ENCODE measurements at regions not wholly inside any gene's neighbourhood (a gene's known extent, or its start where the extent isn't known, plus 50 kb on each side); places are given as distances from the start of the nearest gene placed in this dataset.

GRCh38 chr15:39330061-39330460, 250.8 kb upstream of the THBS1 start:
- DNase-seq, result no peak

- no peak for DNase-seq
Measured at GRCh38 chr15:39331584-39331983, 249.3 kb upstream of the THBS1 start.

DNA sequence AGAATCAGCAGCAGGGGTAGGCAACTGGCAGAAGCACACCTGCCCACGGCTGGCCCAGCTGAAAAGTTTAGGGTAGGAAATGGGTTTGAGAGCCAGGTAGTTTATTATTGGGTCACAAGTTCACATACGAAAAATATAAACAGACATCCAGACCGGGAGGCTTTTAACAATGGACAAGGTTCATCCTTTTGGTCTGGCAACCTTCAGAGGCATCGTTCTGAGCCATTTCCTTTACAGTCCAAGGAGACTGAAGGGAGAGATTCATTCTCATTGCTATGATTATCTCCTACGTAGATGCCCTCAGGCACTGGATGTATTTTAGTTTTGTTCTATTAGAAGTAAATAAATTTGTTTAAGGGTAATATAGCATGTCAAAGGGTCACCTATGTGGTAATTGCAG, 248.0 kb upstream of the THBS1 start:
- DNase-seq, result no peak

DNA sequence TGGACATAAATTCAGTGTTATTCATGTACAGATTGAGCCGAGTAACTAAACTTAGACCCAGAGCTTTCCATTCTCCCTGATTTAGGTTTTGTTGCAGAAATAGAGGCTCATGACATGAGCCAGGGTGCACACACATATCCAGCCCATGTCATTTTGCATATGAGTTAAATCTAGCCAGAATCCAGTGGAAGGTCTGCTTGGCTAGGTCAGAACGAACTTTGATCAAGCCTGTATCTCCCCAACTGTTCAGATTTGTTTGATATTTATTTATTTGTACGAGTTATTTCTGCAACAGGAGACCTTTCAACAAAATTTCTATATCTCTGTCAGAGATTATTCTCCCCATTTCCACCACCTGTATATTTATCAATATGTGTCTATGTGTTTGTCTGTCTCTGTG, 247.5 kb upstream of the THBS1 start:
- no peak for DNase-seq

GRCh38 chr15:39333896-39334295, 247.0 kb upstream of the THBS1 start:
- DNase-seq, result no peak

DNA sequence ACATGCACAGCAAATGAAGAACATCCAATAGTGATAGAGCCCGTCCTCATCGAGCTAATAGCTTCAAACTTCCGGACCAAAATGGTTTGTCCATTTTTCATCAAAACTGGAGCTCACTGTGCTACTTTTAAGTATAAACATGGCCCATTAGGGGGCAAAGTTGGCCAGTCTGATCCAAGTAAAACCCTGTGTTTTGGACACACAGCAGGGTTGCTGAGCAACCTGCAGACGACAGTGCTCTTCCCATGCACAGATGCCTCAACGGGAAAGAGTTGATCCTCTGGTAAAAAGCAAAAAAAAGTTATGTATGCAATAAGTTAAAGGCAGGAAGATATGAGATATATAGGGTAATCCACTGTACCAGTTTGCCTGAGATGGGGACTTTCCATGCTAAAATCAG, 244.0 kb upstream of the THBS1 start:
- no peak for DNase-seq

GRCh38 chr15:39338251-39338650, 242.6 kb upstream of the THBS1 start:
- DNase-seq, result no peak

DNA sequence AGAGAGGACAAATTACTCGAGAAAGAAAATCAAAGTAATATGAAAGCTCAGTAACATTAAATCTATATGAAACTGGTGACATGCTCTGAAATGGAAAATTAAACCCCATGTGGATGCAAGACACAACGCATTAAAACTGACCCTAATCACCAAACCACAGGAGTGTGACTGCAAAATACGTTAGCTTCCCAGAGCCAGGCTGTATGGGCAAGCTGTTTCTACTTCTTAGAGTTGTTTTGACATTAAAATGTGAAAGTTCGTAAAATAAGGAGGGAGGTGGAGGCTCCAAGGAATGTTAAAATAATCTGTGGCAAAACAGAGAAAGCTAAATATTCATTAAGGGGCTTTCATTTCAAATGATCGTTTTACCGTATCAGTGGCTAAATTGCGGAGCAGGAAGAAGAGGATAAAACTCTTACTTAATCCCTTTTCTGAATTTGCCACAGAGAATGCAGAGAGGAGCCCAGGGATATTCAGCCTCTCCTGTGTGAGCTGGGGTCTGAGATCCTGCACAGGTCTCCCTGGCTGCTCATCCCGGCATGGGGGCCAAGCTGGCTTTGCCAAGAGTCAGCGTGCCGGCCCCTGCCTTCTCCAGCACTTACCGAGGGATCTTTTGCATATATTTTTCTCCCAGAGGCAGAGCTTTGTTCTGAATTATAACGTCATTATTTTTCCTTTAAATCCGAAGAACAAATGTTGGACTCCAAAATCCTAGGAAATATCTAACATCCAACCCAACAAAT, 239.8 kb upstream of the THBS1 start:
- no peak for DNase-seq

DNA sequence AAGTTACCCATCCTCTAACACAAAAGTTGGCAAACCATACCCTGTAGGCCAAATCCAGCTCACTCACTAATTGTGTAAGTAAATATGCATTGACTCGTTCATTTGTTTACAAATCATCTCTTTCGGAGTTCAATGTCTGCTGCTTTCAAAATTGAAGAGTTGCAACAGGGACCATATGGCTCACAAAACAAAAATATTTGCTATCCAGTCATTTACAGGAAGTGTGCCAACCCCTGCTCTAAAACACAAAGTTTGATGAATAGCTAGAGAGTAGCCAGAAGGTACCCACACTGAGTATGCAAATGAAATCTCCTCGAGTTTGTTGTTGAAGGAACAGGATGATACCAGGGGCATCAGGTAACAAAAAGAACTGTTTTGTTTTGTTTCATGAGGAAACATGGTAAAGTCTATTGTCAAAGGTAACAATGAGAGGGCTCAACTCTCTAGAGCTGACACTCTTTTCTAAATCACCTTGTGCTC, 236.2 kb upstream of the THBS1 start:
- DNase-seq, result no peak

DNA sequence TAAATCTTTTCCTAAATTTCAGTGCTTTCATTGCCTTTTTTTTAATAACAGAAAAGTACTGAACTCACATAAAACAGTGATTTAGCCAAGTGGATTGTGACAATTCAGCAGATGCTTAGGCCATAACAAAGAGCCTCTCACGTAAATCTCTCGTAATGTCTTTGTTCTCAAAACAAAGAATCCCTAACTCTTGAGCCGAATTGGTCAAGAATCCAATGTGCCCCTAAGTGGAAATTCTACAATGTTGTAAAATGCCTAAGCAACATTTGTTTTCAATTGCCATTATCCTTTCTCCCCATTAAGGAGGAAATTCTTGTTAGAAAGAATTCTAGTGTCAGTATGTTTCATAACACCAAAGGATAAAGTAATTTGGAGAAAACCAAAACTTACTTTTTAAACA, 235.7 kb upstream of the THBS1 start:
- DNase-seq, result no peak

GRCh38 chr15:39347453-39347852, 233.4 kb upstream of the THBS1 start:
- DNase-seq, result no peak

DNA sequence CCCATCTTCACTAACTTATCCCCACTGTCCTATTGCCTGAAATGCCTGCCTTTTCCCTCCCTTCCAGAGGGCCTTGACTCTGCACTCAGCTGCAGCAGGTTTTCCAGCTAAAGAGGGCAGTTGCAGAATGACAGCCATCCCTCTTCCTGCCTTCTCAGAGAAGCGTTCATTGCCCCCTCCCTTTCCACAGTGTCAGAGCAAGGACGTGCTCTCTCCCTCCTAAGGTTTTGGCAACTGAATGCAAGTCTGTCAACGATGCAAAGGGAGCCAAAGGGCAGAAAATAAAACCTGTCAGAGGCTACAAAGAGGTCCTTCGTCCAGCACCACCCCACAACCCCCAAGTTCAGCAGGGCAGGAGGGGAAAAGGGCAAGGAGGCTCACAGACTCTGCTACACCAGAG, 230.1 kb upstream of the THBS1 start:
- no peak for DNase-seq

- no peak for DNase-seq
Measured at GRCh38 chr15:39354189-39354588, 226.7 kb upstream of the THBS1 start.

DNA sequence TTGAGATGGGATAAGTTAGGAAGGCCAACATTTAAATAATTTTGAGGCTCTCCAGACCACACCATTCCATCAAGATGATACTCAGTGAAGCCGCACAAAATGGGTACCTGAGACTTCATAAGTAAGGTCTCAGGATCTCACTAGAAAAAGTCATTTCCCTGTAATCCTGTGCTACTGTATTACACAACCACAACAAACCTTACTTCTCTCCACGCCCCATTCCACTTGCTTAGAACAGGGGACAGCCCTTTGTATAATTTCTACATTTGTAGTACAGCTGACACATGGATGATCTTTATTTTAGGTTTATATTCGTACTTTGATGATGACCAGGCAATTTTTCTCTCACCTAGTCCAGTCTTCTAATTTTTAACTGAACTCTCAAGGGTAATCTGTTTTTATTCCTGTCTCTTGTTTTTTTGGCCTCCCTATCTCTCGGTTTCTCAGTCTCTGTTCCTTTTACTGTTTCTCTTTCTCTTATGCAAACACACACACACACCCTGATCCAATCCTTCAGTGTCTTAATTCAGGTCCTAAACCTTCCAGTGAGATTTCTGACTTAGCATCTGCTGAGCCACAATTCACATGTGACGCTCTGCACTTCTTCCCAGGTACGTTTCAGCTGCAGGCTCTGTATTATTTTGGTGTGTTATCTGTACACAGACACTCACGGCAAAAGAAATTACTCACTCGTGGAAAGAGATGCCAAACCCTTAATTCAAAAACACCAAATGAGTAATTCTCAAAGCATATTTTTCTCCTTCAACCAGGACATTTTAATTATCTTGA, 223.2 kb upstream of the THBS1 start:
- DNase-seq, result no peak

GRCh38 chr15:39358441-39359041, 222.3 kb upstream of the THBS1 start:
- no peak for DNase-seq

DNA sequence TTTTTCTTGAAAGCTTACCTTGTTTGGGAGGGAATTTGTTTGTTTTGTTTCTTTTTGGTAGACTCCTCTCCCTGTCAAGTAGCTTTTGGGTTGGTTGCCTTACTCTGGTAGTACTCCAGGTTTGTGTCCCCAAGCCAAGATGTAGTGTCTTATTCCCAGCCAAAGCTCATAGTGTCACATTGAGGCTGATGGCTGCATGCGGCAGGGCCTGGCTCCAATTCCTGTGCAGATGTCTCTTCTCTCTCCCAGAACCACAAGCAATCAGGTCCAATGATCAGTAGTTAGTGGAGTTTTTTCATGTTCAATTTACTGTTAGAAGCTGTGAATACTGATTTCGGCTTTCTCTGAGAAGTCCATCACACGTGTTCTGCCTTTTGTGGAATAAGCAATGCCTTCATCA, 221.1 kb upstream of the THBS1 start:
- DNase-seq, result no peak

DNA sequence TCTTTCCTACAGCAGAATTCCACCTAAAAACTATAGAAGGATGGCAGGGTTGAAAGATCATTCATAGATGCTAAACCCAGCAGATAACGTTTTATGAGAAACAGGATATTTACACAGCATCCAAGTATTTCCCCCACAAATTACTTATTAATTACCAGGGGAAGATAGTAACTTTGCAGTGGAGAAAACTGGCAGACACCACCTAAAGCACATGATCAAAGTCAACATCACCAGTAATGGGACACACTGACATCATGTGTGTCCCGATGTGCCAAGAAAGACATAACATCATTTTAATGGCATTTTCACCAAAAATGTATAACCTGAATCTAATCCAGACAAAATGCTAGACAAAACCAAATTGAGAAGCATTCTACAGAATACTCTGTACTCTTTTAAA, 220.4 kb upstream of the THBS1 start:
- DNase-seq, result no peak

DNA sequence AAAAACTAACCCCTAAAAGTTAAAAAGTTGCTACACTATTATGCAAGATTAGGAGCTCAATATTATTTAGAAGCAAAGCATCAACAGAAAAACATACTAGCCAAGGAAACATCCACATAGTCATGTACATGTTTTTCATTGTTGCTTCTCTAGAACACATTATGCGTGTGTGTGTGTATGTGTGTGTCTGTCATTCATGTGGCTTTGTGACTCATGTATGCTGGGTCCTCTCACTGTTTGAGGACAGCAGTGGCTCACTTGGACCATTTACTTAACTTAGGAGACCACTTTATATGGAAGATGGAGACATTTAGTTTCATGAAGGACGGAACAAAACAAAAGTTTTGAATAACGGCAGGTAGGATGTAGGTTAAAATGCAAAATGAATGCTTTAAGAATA, 219.4 kb upstream of the THBS1 start:
- no peak for DNase-seq

DNA sequence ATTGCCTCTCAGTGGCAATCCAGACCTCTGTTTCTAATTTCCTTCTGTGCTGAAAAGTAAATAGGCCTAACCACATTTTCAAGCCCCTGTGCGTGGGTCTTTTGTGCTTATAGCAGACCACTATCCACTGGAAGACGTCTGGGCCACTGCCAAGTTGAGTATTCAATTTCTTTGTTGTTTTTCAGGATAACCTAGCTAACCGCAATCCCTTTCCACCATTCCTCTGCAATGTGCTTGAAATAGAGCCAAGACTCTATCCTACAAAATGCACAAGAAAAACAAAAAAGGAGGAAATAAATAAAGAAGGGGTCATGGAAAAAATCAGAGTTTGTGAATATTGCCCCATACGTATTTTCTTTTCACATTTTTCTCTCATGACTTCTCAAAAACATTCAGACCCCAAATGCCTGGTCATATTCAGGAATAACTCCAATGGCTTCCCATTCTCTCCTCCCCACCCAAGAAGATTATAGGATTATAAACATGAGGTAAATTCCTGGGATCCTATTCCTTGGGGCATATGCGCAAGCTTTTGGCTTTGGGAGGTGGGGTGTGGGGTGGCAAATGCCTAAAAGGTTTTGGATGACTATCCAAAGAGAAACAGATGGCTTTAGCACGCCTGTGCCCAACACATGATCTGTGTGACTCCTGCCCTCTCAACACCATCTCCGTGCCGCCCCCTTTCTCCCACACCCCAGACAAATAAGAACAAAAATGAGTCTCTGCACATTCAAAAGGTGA, 217.9 kb upstream of the THBS1 start:
- DNase-seq, result no peak

DNA sequence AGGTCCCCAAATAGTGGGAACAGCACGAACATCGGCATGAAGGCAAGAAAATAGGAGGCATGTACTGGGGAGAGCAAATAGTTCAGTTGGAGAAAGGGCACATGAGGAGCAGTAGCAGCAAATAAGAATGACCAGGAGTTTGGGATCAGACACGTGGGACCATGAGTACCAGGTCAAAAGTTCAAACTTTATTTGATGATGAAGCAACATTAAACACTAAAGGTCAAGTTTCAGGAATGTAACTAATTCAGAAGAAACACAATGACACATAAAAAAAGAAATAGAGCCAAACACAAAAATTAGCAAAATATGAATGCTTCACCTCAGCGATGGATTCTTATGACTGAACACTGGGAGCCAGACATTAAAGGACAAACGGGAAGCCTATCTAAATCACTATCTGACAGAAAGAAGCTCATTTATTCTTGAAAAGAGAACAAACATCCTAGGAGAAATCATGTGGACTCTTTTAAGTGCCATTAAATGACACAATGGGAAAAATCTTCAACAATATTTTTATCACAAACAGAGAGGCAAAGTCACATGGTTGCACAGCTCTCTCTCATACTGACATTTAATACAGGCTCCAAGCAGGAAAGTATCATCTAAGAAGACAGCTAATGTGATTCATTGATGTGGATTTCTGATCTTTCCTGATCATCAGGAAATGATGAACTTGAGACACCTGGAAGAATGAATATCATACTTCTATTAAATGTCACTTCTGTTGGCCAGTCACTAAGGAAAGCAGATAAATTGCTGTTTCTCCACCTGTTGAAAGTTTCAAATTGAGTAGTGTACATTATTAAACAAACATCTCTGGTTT, 216.9 kb upstream of the THBS1 start:
- no peak for DNase-seq

DNA sequence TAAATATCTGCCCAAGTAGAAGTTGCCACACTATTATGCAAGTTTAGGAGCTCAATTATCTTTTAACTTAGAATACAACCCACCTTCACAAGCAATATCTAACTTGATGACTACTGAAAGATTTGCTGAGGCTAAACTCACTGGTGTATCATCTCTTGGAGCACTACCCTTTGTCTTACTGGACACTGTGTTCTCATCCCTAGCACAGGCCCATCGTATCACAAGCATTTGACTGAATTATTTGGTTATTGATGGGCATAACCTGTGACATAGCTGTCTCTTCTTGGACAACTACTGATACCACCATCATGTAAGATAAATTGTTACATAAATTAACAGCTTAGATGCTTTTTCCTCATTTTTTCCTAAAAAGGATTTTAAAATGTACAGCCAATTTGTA, 216.2 kb upstream of the THBS1 start:
- DNase-seq, result no peak

DNA sequence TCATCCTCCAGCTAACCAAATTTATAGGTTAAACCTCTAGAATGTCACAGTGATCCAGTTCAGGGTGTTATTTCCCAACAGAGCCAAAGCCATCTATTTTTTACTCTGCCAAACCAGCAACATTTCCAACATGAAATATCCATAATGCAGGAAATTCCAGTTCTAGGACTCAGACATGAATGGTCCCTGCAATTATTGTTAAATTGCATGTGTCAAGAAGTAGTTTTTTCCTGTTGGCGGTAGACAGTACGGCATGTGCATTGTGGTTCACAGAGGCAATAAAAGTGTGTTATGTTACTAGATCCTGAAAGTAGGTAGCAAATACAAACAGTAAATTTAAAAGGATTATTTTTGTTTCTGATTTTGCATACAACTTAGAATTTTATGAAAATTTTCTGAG, 215.7 kb upstream of the THBS1 start:
- DNase-seq, result no peak

Measured in NCI-H1417 treated with DMSO at 0.1 percent for 48 hours (cell line).